ENCODE measurements at regions not wholly inside any gene's neighbourhood (a gene's known extent, or its start where the extent isn't known, plus 50 kb on each side); places are given as distances from the start of the nearest gene placed in this dataset.

- Histone ChIP-seq H3K36me3 (no peaks in the 10 kb centered on the region), H3K27me3 (no peaks in the 10 kb centered on the region), H3K27ac (no peak overlapping the region), H3K9me3 (replicated peaks in 1 of 11) (no peaks in the 10 kb centered on the region), H3K4me3 (no peak overlapping the region), H3K4me1 (no peaks in the 10 kb centered on the region), H4K20me1 (no peaks in the 10 kb centered on the region), H3K4me2 (no peak overlapping the region), H3K9ac (no peak overlapping the region)
- TF ChIP-seq Cebpa-rat (IDR thresholded peaks at IDR 0.05), result no peak
Observed at GRCh38 chr3:110779581-110779980, 292.0 kb upstream of the NECTIN3 start.

DNA sequence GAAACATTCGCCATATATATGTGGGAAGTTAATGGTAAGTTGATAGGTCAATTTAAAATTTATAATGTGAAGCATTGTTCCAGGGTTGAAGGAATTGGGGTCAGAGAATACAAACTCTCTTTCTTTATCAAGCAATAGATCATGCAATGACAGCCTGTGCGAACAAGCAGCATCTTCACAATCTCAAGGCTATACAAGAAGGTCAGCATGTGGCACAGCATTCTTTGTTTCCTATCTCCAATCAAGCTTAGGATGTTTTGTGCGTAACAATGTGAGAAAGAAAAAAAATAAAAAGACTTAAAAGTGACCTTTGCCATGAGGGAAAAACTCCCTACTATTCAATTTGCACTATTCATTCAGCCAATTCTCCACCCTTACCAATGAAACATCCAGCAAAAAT, 288.1 kb upstream of the NECTIN3 start:
- H3K36me3 ChIP-seq, result no peaks in the 10 kb centered on the region
- H3K27ac ChIP-seq, result no peak overlapping the region
- peaks cover 0 to 9% (median 0%) of the 10 kb centered on the region in 11 experiments; a peak in 1 of 22 replicates for H3K9me3 ChIP-seq (replicated peaks in 1 of 11)
- TF ChIP-seq Cebpa-rat (IDR thresholded peaks at IDR 0.05), result no peak
- no peaks in the 10 kb centered on the region for H3K4me1 ChIP-seq
- H4K20me1 ChIP-seq, result no peaks in the 10 kb centered on the region
- no peak overlapping the region for H3K4me3 ChIP-seq
- no peak overlapping the region for H3K9ac ChIP-seq
- no peak overlapping the region for H3K4me2 ChIP-seq
- no peaks in the 10 kb centered on the region for H3K27me3 ChIP-seq

DNA sequence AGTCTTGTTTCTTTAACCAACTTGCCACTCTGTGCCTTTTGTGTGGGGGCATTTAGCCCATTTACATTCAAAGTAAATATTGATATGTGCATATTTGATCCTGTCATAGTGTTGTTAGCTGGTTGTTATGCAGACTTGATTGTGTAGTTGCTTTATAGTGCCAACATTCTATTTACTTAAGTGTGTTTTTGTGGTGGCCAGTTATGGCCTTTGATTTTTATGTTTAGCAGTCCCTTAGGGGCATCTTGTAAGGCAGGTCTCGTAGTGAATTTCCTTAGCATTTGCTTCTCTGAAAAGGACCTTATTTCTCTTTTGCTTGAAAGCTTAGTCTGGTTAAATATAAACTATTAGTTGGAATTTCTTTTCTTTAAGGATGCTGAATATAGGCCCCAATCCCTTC, 282.8 kb upstream of the NECTIN3 start:
- no peaks in the 10 kb centered on the region for H3K4me1 ChIP-seq
- H3K4me3 ChIP-seq, result no peak overlapping the region
- H3K36me3 ChIP-seq, result no peaks in the 10 kb centered on the region
- no peaks in the 10 kb centered on the region for H4K20me1 ChIP-seq
- peaks cover 0 to 9% (median 0%) of the 10 kb centered on the region in 11 experiments; a peak in 1 of 22 replicates for H3K9me3 ChIP-seq (replicated peaks in 1 of 11)
- no peak overlapping the region for H3K4me2 ChIP-seq
- H3K27ac ChIP-seq, result no peak overlapping the region
- H3K9ac ChIP-seq, result no peak overlapping the region
- TF ChIP-seq Cebpa-rat (IDR thresholded peaks at IDR 0.05), result no peak
- no peaks in the 10 kb centered on the region for H3K27me3 ChIP-seq

DNA sequence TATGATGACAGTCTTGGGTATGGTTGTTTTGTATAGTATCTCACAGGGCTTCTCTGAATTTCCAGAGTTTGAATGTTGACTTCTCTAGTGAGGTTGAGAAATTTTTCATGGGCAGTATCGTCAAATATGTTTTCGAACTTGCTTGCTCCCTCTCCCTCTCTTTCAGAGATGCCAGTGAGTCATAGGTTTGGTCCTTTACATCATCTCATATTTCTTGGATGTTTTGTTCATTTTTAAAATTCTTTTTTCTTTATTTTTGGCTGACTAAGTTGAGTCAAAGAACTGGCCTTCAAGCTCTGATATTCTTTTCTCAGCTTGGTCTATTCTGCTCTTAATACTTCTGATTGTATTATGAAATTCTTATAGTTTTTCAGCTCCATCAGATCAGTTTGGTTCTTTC, 282.3 kb upstream of the NECTIN3 start:
- Histone ChIP-seq H3K4me1 (no peaks in the 10 kb centered on the region), H3K36me3 (no peaks in the 10 kb centered on the region), H3K4me3 (no peak overlapping the region), H3K4me2 (no peak overlapping the region), H3K9ac (no peak overlapping the region), H3K9me3 (replicated peaks in 1 of 11) (peaks cover 0 to 9% (median 0%) of the 10 kb centered on the region in 11 experiments; a peak in 1 of 22 replicates), H3K27me3 (no peaks in the 10 kb centered on the region), H3K27ac (no peak overlapping the region), H4K20me1 (no peaks in the 10 kb centered on the region)
- TF ChIP-seq Cebpa-rat (IDR thresholded peaks at IDR 0.05), result no peak

DNA sequence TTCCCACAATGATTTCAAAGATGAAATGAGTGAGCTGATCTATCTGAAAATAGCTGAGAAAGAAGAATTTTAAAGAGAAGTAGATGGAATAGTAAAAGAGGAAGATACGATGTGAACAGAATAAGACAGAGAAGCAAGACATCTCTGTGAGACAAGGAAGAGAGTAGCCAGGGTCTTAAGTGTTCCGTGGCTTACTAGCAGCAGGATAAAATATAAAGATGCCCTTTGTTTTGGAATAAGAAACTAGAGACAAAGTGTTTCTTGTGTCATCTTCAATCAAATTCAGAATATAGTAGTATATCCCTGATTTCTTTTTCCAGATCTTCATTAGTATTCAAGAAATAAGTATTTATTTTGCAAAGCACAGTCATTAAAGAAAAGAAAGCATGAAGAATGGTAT, 281.0 kb upstream of the NECTIN3 start:
- H3K27me3 ChIP-seq, result no peaks in the 10 kb centered on the region
- no peaks in the 10 kb centered on the region for H3K36me3 ChIP-seq
- no peak overlapping the region for H3K9ac ChIP-seq
- no peak overlapping the region for H3K4me3 ChIP-seq
- H3K4me2 ChIP-seq, result no peak overlapping the region
- no peaks in the 10 kb centered on the region for H3K4me1 ChIP-seq
- no peaks in the 10 kb centered on the region for H4K20me1 ChIP-seq
- peaks cover 0 to 4% (median 0%) of the 10 kb centered on the region in 11 experiments; a peak in 1 of 22 replicates for H3K9me3 ChIP-seq (replicated peaks in 1 of 11)
- no peak for TF ChIP-seq Cebpa-rat (IDR thresholded peaks at IDR 0.05)
- H3K27ac ChIP-seq, result no peak overlapping the region

- no peaks in the 10 kb centered on the region for H4K20me1 ChIP-seq
- no peaks in the 10 kb centered on the region for H3K4me1 ChIP-seq
- no peak overlapping the region for H3K27ac ChIP-seq
- no peak for TF ChIP-seq Cebpa-rat (IDR thresholded peaks at IDR 0.05)
- H3K9ac ChIP-seq, result no peak overlapping the region
- no peak overlapping the region for H3K4me3 ChIP-seq
- no peaks in the 10 kb centered on the region for H3K36me3 ChIP-seq
- H3K4me2 ChIP-seq, result no peak overlapping the region
- H3K27me3 ChIP-seq, result no peaks in the 10 kb centered on the region
- H3K9me3 ChIP-seq (replicated peaks in 1 of 11), result no peaks in the 10 kb centered on the region
Observed at GRCh38 chr3:110791995-110792686, 279.5 kb upstream of the NECTIN3 start.

- Histone ChIP-seq H3K27me3 (no peaks in the 10 kb centered on the region), H3K27ac (no peak overlapping the region), H3K4me1 (no peaks in the 10 kb centered on the region), H3K36me3 (no peaks in the 10 kb centered on the region), H3K4me3 (no peak overlapping the region), H4K20me1 (no peaks in the 10 kb centered on the region), H3K9me3 (replicated peaks in 1 of 11) (no peaks in the 10 kb centered on the region), H3K9ac (no peak overlapping the region), H3K4me2 (no peak overlapping the region)
- TF ChIP-seq Cebpa-rat (IDR thresholded peaks at IDR 0.05), result no peak
Observed at GRCh38 chr3:110793611-110794010, 278.0 kb upstream of the NECTIN3 start.

DNA sequence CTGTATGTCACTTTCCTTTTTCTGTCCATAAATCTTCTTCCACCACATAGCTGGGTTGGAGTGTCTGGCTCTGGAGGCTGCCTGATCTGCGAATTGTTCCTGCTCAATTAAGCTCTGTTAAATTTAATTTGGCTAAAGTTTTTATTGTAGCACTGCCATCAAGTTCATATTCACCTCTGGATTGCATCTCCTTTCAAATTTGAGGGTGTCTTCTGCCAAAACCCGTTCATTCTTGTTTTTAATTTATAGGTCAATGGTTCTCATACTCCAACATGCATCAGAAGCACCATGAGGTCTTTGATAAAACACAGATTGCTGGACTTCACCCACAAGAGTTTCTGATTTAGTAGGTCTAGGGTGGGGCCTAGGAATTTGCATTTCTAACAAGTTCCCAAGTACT, 276.5 kb upstream of the NECTIN3 start:
- Histone ChIP-seq H3K9ac (no peak overlapping the region), H3K27ac (no peak overlapping the region), H3K4me2 (no peak overlapping the region), H3K4me1 (no peaks in the 10 kb centered on the region), H3K36me3 (no peaks in the 10 kb centered on the region), H3K27me3 (no peaks in the 10 kb centered on the region), H3K4me3 (no peak overlapping the region), H3K9me3 (replicated peaks in 1 of 11) (no peaks in the 10 kb centered on the region), H4K20me1 (no peaks in the 10 kb centered on the region)
- TF ChIP-seq Cebpa-rat (IDR thresholded peaks at IDR 0.05), result no peak

- Histone ChIP-seq H3K27ac (no peak overlapping the region), H3K9me3 (replicated peaks in 1 of 11) (no peaks in the 10 kb centered on the region), H3K27me3 (no peaks in the 10 kb centered on the region), H4K20me1 (no peaks in the 10 kb centered on the region), H3K4me2 (no peak overlapping the region), H3K36me3 (no peaks in the 10 kb centered on the region), H3K9ac (no peak overlapping the region), H3K4me1 (no peaks in the 10 kb centered on the region), H3K4me3 (no peak overlapping the region)
- no peak for TF ChIP-seq Cebpa-rat (IDR thresholded peaks at IDR 0.05)
Observed at GRCh38 chr3:110799271-110799670, 272.3 kb upstream of the NECTIN3 start.

DNA sequence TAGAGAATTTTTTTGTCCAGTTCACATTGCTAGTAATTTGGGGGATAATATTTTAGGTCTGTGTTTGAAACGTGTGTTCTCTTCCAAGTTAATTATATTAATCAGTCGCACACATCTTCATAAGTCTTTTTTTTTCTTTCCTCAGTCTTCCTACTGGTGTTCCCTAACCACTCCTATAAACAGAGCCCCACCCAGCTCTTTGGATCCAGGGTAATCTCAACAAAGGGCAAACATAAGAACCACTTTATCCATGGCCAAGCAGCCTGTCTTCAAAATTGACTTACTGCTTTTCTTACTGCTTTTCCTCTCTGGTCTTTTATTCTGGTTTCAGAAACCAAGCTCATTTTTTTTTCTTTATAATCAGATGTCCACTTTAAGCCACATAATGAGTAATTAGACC, 266.8 kb upstream of the NECTIN3 start:
- Histone ChIP-seq H3K36me3 (no peaks in the 10 kb centered on the region), H3K9ac (no peak overlapping the region), H3K4me3 (no peak overlapping the region), H3K27ac (no peak overlapping the region), H3K27me3 (no peaks in the 10 kb centered on the region), H3K4me2 (no peak overlapping the region), H4K20me1 (no peaks in the 10 kb centered on the region), H3K4me1 (no peaks in the 10 kb centered on the region), H3K9me3 (replicated peaks in 1 of 11) (no peaks in the 10 kb centered on the region)
- TF ChIP-seq Cebpa-rat (IDR thresholded peaks at IDR 0.05), result no peak
